Loucy (cell line): ENCODE measurements at regions not wholly inside any gene's neighbourhood (a gene's known extent, or its start where the extent isn't known, plus 50 kb on each side); places are given as distances from the start of the nearest gene placed in this dataset.

Source experiments
- H2AFZ ChIP-seq: fragments of 200-600 bp; sonication (generic); 2 replicates; pipeline ENCODE4 v1.6.0; 2016; ENCODE audit warnings: antibody characterized with exemption, mild to moderate bottlenecking, low read length, moderate library complexity
- H3F3A ChIP-seq: fragments of 200-600 bp; 2 replicates; pipeline ENCODE4 v1.6.0; 2016; ENCODE audit warnings: antibody characterized with exemption, low read depth, mild to moderate bottlenecking
- H3K27me3 ChIP-seq: fragments of 200-600 bp; sonication (generic); 2 replicates; pipeline ENCODE4 v1.6.1; 2014; ENCODE audit warnings: low read length, mild to moderate bottlenecking; ENCODE audit not compliant: insufficient read depth, poor library complexity, severe bottlenecking
- H3K36me3 ChIP-seq: fragments of 200-600 bp; sonication (generic); 2 replicates; pipeline ENCODE4 v1.6.1; 2016; ENCODE audit warnings: low read length; ENCODE audit not compliant: insufficient read depth
- H3K4me1 ChIP-seq: fragments of 200-600 bp; sonication (generic); 2 replicates; pipeline ENCODE4 v1.5.1; 2014; ENCODE audit warnings: low read length, mild to moderate bottlenecking; ENCODE audit not compliant: insufficient read depth, poor library complexity, severe bottlenecking
- H3K4me2 ChIP-seq: fragments of 200-600 bp; sonication (generic); 2 replicates; pipeline ENCODE4 v1.6.0; 2014; ENCODE audit warnings: antibody characterized with exemption, low read length, low read depth, mild to moderate bottlenecking; ENCODE audit not compliant: poor library complexity, severe bottlenecking
- H3K4me3 ChIP-seq: fragments of 200-600 bp; sonication (generic); 2 replicates; pipeline ENCODE4 v1.5.1; 2014; ENCODE audit warnings: low read length, mild to moderate bottlenecking, mixed read lengths; ENCODE audit not compliant: poor library complexity, severe bottlenecking
- H3K79me2 ChIP-seq: fragments of 200-600 bp; sonication (generic); 2 replicates; pipeline ENCODE4 v1.6.1; 2014; ENCODE audit warnings: low read length; ENCODE audit not compliant: insufficient read depth
- H3K9ac ChIP-seq: fragments of 200-600 bp; sonication (generic); 2 replicates; pipeline ENCODE4 v1.6.0; 2014; ENCODE audit warnings: mild to moderate bottlenecking, low read depth, low read length, moderate library complexity; ENCODE audit not compliant: poor library complexity, severe bottlenecking
- H3K9me2 ChIP-seq: fragments of 200-600 bp; sonication (generic); replicated peaks from 2 replicates; pipeline ENCODE4 v1.6.1; 2016; ENCODE audit warnings: low read depth, low read length, mixed read lengths
- H3K9me3 ChIP-seq: fragments of 200-600 bp; sonication (generic); 2 replicates; pipeline ENCODE4 v1.6.1; 2014; ENCODE audit warnings: mild to moderate bottlenecking, antibody characterized with exemption, low read length, low read depth; ENCODE audit not compliant: insufficient read depth
- H4K20me1 ChIP-seq: fragments of 200-600 bp; sonication (generic); 2 replicates; pipeline ENCODE4 v1.6.0; 2014; ENCODE audit warnings: antibody characterized with exemption, low read length, mild to moderate bottlenecking; ENCODE audit not compliant: insufficient read depth, poor library complexity, severe bottlenecking
- CTCF ChIP-seq: fragments of 200-600 bp; sonication (generic); conservative IDR thresholded peaks from 2 replicates; pipeline ENCODE4 v1.5.1; 2014; ENCODE audit warnings: mild to moderate bottlenecking, antibody characterized with exemption, low read length
- EZH2phosphoT487 ChIP-seq: fragments of 200-600 bp; IDR thresholded peaks from 2 replicates; pipeline ENCODE4 v1.6.1; 2018; ENCODE audit warnings: antibody characterized with exemption, mild to moderate bottlenecking, moderate library complexity, borderline replicate concordance

DNA sequence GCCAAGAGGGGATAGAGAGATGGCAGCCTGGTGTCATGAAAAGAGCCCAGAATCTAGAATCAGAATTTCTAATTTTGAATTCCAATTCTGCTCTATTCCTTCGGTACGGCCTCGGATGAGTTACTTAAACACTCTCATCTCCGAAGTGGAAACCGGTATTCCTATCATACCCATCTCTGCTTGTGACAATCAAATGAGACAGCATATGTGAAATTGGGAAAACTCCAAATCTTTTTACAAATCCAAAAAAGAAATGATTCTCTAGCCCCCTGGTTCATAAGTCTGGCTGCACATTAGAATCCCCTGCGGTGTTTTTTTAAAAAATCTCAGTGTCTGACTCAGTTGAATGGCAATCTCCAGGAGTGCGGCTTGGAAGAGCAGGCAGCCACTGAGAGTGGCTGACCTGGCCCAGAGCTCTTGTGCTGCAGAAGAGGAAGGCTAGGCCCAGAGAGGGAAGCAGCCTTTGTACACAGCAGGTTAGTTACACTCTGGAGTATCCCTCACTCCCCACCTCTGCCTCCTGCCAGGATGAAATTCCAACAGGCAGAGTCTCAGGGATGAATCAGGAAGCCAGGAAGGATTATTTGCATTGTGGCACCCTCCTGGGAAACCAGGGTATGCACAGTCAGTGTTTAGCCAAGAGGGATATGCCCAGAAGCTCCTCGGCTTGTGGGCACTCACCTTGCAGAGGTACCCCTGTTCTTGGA lies 93.6 kb upstream of the ISX start:
- H3K4me1 ChIP-seq: no peaks in the 10 kb centered on the region
- H3K27me3 ChIP-seq: no peaks in the 10 kb centered on the region
- H3K36me3 ChIP-seq: no peaks in the 10 kb centered on the region
- TF ChIP-seq EZH2phosphoT487 (no peak), CTCF (no peak)
- H3K9me2 ChIP-seq: no peaks in the 10 kb centered on the region
- no peaks in the 10 kb centered on the region; the same call in 1 of the 2 replicates for H3K9me3 ChIP-seq
- no peak overlapping the region for H3K4me3 ChIP-seq
- no peaks in the 10 kb centered on the region for H4K20me1 ChIP-seq
- H3K79me2 ChIP-seq: no peaks in the 10 kb centered on the region
- no peak overlapping the region for H3K4me2 ChIP-seq
- H3K9ac ChIP-seq: no peak overlapping the region
- no peak overlapping the region for H2AFZ ChIP-seq
- H3F3A ChIP-seq: no peaks in the 10 kb centered on the region

DNA sequence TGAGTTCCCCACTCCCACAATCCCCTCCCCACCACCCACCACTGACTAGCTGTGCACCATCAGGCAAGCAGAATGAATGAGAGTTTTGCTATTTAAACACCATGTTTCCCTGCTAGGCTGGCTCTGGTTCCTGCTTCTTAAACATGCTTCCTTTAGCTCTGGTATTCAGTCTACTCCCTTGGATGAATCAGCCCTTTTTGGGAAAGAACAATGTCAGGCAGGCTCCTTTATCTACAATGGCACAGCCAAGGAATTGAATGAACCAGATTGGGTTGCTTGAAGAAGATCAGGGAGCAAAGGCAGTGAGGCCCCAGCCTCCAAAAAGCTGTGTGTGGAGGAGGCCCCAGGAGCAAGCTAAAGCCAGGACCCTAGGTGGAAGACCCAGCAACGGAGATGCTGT lies 92.9 kb upstream of the ISX start:
- no peaks in the 10 kb centered on the region for H3F3A ChIP-seq
- no peak overlapping the region for H3K4me2 ChIP-seq
- H3K9me2 ChIP-seq: no peaks in the 10 kb centered on the region
- H4K20me1 ChIP-seq: no peaks in the 10 kb centered on the region
- H2AFZ ChIP-seq: no peak overlapping the region
- TF ChIP-seq CTCF (no peak), EZH2phosphoT487 (no peak)
- no peaks in the 10 kb centered on the region for H3K79me2 ChIP-seq
- H3K27me3 ChIP-seq: no peaks in the 10 kb centered on the region
- no peak overlapping the region for H3K4me3 ChIP-seq
- no peaks in the 10 kb centered on the region for H3K36me3 ChIP-seq
- no peaks in the 10 kb centered on the region for H3K4me1 ChIP-seq
- no peaks in the 10 kb centered on the region; the same call in 1 of the 2 replicates for H3K9me3 ChIP-seq
- H3K9ac ChIP-seq: no peak overlapping the region

GRCh38 chr22:34973926-34974325 lies 92.0 kb upstream of the ISX start:
- H3K27me3 ChIP-seq: no peaks in the 10 kb centered on the region

More at GRCh38 chr22:34973926-34974325, 92.0 kb upstream of the ISX start:
- Histone ChIP-seq H3K79me2 (no peaks in the 10 kb centered on the region), H3F3A (no peaks in the 10 kb centered on the region), H3K36me3 (no peaks in the 10 kb centered on the region), H4K20me1 (no peaks in the 10 kb centered on the region), H3K9me2 (no peaks in the 10 kb centered on the region), H3K9ac (no peak overlapping the region), H3K4me2 (no peak overlapping the region), H2AFZ (no peak overlapping the region), H3K4me1 (no peaks in the 10 kb centered on the region), H3K4me3 (no peak overlapping the region), H3K9me3 (no peaks in the 10 kb centered on the region; the same call in 1 of the 2 replicates)
- TF ChIP-seq EZH2phosphoT487 (no peak), CTCF (no peak)
